GM23248 (cell line): ENCODE measurements at regions not wholly inside any gene's neighbourhood (a gene's known extent, or its start where the extent isn't known, plus 50 kb on each side); places are given as distances from the start of the nearest gene placed in this dataset.

Experiments
- EZH2 ChIP-seq: fragments of 200-600 bp; sonication (generic); IDR thresholded peaks from 2 replicates; pipeline ENCODE4 v1.6.1; 2018; ENCODE audit warnings: antibody characterized with exemption, mild to moderate bottlenecking; ENCODE audit not compliant: insufficient read depth, poor library complexity, severe bottlenecking
- EZH2phosphoT487 ChIP-seq: fragments of 200-600 bp; sonication (generic); IDR thresholded peaks from 2 replicates; pipeline ENCODE4 v1.6.1; 2018; ENCODE audit warnings: antibody characterized with exemption, moderate library complexity, mild to moderate bottlenecking, low read depth; ENCODE audit not compliant: insufficient read depth

GRCh38 chr6:33927112-33927511 is 123.3 kb upstream of the MLN start:
- no peak for TF ChIP-seq EZH2phosphoT487
- TF ChIP-seq EZH2, result no peak
